Uterus (tissue), 3 donors: ENCODE measurements at regions not wholly inside any gene's neighbourhood (a gene's known extent, or its start where the extent isn't known, plus 50 kb on each side); places are given as distances from the start of the nearest gene placed in this dataset.

Experiments
- DNase-seq, 2 donors: peaks; one replicate each; pipeline ENCODE4 v3.0.0-alpha.2; 2019 to 2020
- H3K27ac ChIP-seq, 2 donors: fragments of 200-600 bp; sonication (generic); 1 replicate in 1 of 2; 2 replicates in 1 of 2; pipeline ENCODE4 v1.5.1; 2016 to 2018
- H3K27me3 ChIP-seq, 2 donors: fragments of 200-600 bp; sonication (generic); one replicate each; pipeline ENCODE4 v1.5.1; 2018 to 2019; ENCODE audit warnings: control low read depth in 1 of 2
- H3K36me3 ChIP-seq, 2 donors: fragments of 200-600 bp; sonication (generic); one replicate each; pipeline ENCODE4 v1.5.1; 2019; ENCODE audit warnings: control low read depth in 1 of 2
- H3K4me1 ChIP-seq, 2 donors: fragments of 200-600 bp; sonication (generic); one replicate each; pipeline ENCODE4 v1.5.1; 2018 to 2019; ENCODE audit warnings: control low read depth in 1 of 2
- H3K4me3 ChIP-seq, 2 donors: fragments of 200-600 bp; sonication (generic); 1 replicate in 1 of 2; 2 replicates in 1 of 2; pipeline ENCODE4 v1.5.1; 2018 to 2019; ENCODE audit warnings: mild to moderate bottlenecking in 1 of 2
- H3K9me3 ChIP-seq, 2 donors: fragments of 200-600 bp; sonication (generic); one replicate each; pipeline ENCODE4 v1.5.1; 2019; ENCODE audit warnings: control low read depth in 1 of 2
- CTCF ChIP-seq, 4 experiments: fragments of 200-600 bp in 2 of 4; fragments of 450-650 bp in 2 of 4; sonication (generic) in 2 of 4; IDR thresholded peaks; one replicate each; pipeline ENCODE4 v1.5.1; 2016 to 2019; ENCODE audit warnings: antibody characterized with exemption in 4 of 4, mild to moderate bottlenecking in 2 of 4, moderate library complexity in 1 of 4
- POLR2A ChIP-seq, 2 donors: fragments of 450-650 bp; IDR thresholded peaks; one replicate each; pipeline ENCODE4 v1.6.1; 2016; ENCODE audit warnings: antibody characterized with exemption in 2 of 2, mild to moderate bottlenecking in 1 of 2, moderate library complexity in 1 of 2
- intact Hi-C: fragments of 100-400 bp; cut with DNase I; formaldehyde crosslinking; loops from one replicate; pipeline ENCODE4 v1.15.1; 2023; ENCODE audit warnings: low total_unique reads
- donor health status: DM: yes; HTN: yes; CAD: no.

- no peaks in the 10 kb centered on the region for H3K4me1 ChIP-seq
- no peaks in the 10 kb centered on the region for H3K27me3 ChIP-seq
- no peak for DNase-seq
- TF ChIP-seq CTCF (IDR thresholded peaks at IDR 0.05): no peak
- TF ChIP-seq POLR2A (IDR thresholded peaks at IDR 0.05): no peak
- H3K27ac ChIP-seq: no peak overlapping the region
- H3K4me3 ChIP-seq: no peak overlapping the region
- no peaks in the 10 kb centered on the region for H3K9me3 ChIP-seq
- no peaks in the 10 kb centered on the region for H3K36me3 ChIP-seq
- intact Hi-C loops: no loop called here
Observed at GRCh38 chr2:4353668-4354067, 650.3 kb downstream of the DCDC2C start.

GRCh38 chr2:4354164-4354563, 650.8 kb downstream of the DCDC2C start:
- Histone ChIP-seq H3K27me3 (no peaks in the 10 kb centered on the region), H3K4me3 (no peak overlapping the region), H3K9me3 (no peaks in the 10 kb centered on the region), H3K4me1 (no peaks in the 10 kb centered on the region), H3K27ac (no peak overlapping the region), H3K36me3 (no peaks in the 10 kb centered on the region)
- DNase-seq: no peak
- intact Hi-C loops: no loop called here
- TF ChIP-seq POLR2A (IDR thresholded peaks at IDR 0.05) (no peak), CTCF (IDR thresholded peaks at IDR 0.05) (no peak)

GRCh38 chr2:4354678-4355077, 651.3 kb downstream of the DCDC2C start:
- Histone ChIP-seq H3K27ac (no peak overlapping the region), H3K4me1 (no peaks in the 10 kb centered on the region), H3K4me3 (no peak overlapping the region), H3K9me3 (no peaks in the 10 kb centered on the region), H3K27me3 (no peaks in the 10 kb centered on the region), H3K36me3 (no peaks in the 10 kb centered on the region)
- no peak for TF ChIP-seq CTCF (IDR thresholded peaks at IDR 0.05)
- no peak for DNase-seq
- intact Hi-C loops: no loop called here

GRCh38 chr2:4356109-4356508, 652.7 kb downstream of the DCDC2C start:
- Histone ChIP-seq H3K27me3 (no peaks in the 10 kb centered on the region), H3K4me1 (no peaks in the 10 kb centered on the region), H3K4me3 (no peak overlapping the region), H3K27ac (no peak overlapping the region), H3K9me3 (no peaks in the 10 kb centered on the region), H3K36me3 (no peaks in the 10 kb centered on the region)
- intact Hi-C loops: no loop called here
- TF ChIP-seq CTCF (IDR thresholded peaks at IDR 0.05) (no peak), POLR2A (IDR thresholded peaks at IDR 0.05) (no peak)
- DNase-seq: no peak

GRCh38 chr2:4356541-4356940, 653.2 kb downstream of the DCDC2C start:
- intact Hi-C loops: no loop called here
- H3K9me3 ChIP-seq: no peaks in the 10 kb centered on the region
- no peak overlapping the region for H3K27ac ChIP-seq

More at GRCh38 chr2:4356541-4356940, 653.2 kb downstream of the DCDC2C start:
- Histone ChIP-seq H3K4me1 (no peaks in the 10 kb centered on the region), H3K4me3 (no peak overlapping the region), H3K27me3 (no peaks in the 10 kb centered on the region), H3K36me3 (no peaks in the 10 kb centered on the region)
- DNase-seq: no peak
- TF ChIP-seq POLR2A (IDR thresholded peaks at IDR 0.05) (no peak), CTCF (IDR thresholded peaks at IDR 0.05) (no peak)
